ENCODE measurements at regions not wholly inside any gene's neighbourhood (a gene's known extent, or its start where the extent isn't known, plus 50 kb on each side); places are given as distances from the start of the nearest gene placed in this dataset.

DNA sequence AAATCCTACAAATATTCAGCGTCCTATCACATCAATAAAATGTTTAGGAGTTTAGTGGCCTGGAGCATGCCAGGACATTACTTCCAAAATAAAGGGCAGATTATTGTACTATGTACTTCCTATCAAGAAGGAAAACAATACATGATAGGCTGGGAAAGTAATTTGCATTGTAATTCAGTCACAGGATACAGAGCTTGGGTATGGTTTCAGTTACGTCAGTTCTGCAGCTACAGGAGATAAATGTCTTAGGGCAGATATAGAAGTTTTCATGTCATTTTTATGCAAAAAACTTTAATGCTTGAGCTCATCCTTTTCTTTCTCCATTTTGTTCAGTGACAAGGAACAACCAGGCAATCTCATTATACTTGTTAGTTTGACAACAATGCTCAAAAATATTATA is 155.2 kb downstream of the NFKBIZ start:
- 56% methylated on average over 2 of the region's 2 CpGs for WGBS (ENCODE audit: low lambda C conversion rate)
- no peaks in the 10 kb centered on the region for H3K36me3 ChIP-seq (replicated peaks in 1 of 2; ENCODE audit: control insufficient read depth in 1 of 2, insufficient read depth in 2 of 2, low read length in 2 of 2)
- FAIRE-seq (no peak), ATAC-seq (no peak), DNase-seq (ENCODE audit: low spot score) (no peak)
- BruUV-seq (replicated peaks) = no TSS peak
- intact Hi-C loops (cut with micrococcal nuclease; ENCODE audit: unreplicated experiment) = no loop called here
- no peaks in the 10 kb centered on the region for H3K79me2 ChIP-seq (ENCODE audit: insufficient read depth, low read length)
- H3K9ac ChIP-seq (ENCODE audit: insufficient read depth, low read depth, low read length) = no peak overlapping the region
- no peaks in the 10 kb centered on the region for H3K4me1 ChIP-seq (ENCODE audit: insufficient read depth, low read length)
- H3K27me3 ChIP-seq (ENCODE audit: control insufficient read depth in 1 of 2, insufficient read depth in 2 of 2, low read length in 2 of 2) = no peaks in the 10 kb centered on the region
- ChIA-PET POLR2A (no interaction called here), CTCF (ENCODE audit: low intra/inter-chr PET ratio, low total read pairs) (no interaction called here)
- TF ChIP-seq ZNF766 (CRISPR knock-in tag; IDR thresholded peaks at IDR 0.05; ENCODE audit: borderline replicate concordance) (no peak), SOX13 (IDR thresholded peaks at IDR 0.05) (no peak), SOX13 (CRISPR knock-in tag; conservative IDR thresholded peaks at IDR 0.05 in 1 of 2, IDR thresholded peaks at IDR 0.05 in 1 of 2) (no peak), SOX5 (CRISPR knock-in tag; IDR thresholded peaks at IDR 0.05; ENCODE audit: borderline replicate concordance) (no peak), TCF12 (IDR thresholded peaks at IDR 0.05) (no peak), TCF12 (CRISPR knock-in tag; IDR thresholded peaks at IDR 0.05) (no peak), SMAD9 (CRISPR knock-in tag; IDR thresholded peaks at IDR 0.05) (no peak), CBX2 (IDR thresholded peaks at IDR 0.05; ENCODE audit: low read depth, low read length) (no peak), CBX2 (CRISPR knock-in tag; IDR thresholded peaks at IDR 0.05; ENCODE audit: low read depth) (no peak), NR2F6 (IDR thresholded peaks at IDR 0.05) (no peak), NR2F6 (CRISPR knock-in tag; IDR thresholded peaks at IDR 0.05) (no peak), HMG20B (CRISPR knock-in tag; conservative IDR thresholded peaks at IDR 0.05) (no peak), GLI4 (CRISPR knock-in tag; IDR thresholded peaks at IDR 0.05; ENCODE audit: borderline replicate concordance) (no peak), MXD4 (CRISPR knock-in tag; IDR thresholded peaks at IDR 0.05) (no peak), PAWR (CRISPR knock-in tag; IDR thresholded peaks at IDR 0.05; ENCODE audit: borderline replicate concordance) (no peak), MTERF4 (CRISPR knock-in tag; IDR thresholded peaks at IDR 0.05) (no peak), PITX1 (CRISPR knock-in tag; IDR thresholded peaks at IDR 0.05) (no peak)
- TF ChIP-seq, protein P1, sequence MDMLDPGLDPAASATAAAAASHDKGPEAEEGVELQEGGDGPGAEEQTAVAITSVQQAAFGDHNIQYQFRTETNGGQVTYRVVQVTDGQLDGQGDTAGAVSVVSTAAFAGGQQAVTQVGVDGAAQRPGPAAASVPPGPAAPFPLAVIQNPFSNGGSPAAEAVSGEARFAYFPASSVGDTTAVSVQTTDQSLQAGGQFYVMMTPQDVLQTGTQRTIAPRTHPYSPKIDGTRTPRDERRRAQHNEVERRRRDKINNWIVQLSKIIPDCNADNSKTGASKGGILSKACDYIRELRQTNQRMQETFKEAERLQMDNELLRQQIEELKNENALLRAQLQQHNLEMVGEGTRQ (IDR thresholded peaks at IDR 0.05; ENCODE audit: low read depth, low read length) = no peak
- TF ChIP-seq, protein P1 (CRISPR knock-in tag; IDR thresholded peaks at IDR 0.05; ENCODE audit: borderline replicate concordance) = no peak
- no peak overlapping the region for H3K4me3 ChIP-seq (replicated peaks in 1 of 3; ENCODE audit: insufficient read depth in 1 of 3, low read depth in 2 of 3, low read length in 3 of 3)
- no peak overlapping the region for H3K4me2 ChIP-seq (ENCODE audit: low read depth, low read length)
- H3K27ac ChIP-seq (ENCODE audit: extremely low read length, insufficient read depth, low read length) = no peak overlapping the region
- no peaks in the 10 kb centered on the region for H3K9me3 ChIP-seq (ENCODE audit: low read length)
- in situ Hi-C loops (cut with HindIII; ENCODE audit: extremely low pct_ligation_motif_present, low pct_unique_long_range_greater_than_20kb) = no loop called here
- no peaks in the 10 kb centered on the region for H4K20me1 ChIP-seq (ENCODE audit: insufficient read depth, low read length)
- H2AFZ ChIP-seq (ENCODE audit: low read length) = no peak overlapping the region
